HCT116 (cell line): ENCODE measurements at regions not wholly inside any gene's neighbourhood (a gene's known extent, or its start where the extent isn't known, plus 50 kb on each side); places are given as distances from the start of the nearest gene placed in this dataset.

Source experiments
- ATAC-seq: fragments of 200-7000 bp; cut with Tn5 transposase; 2 replicates; pipeline ENCODE4 v1.9.1; 2020; ENCODE audit warnings: mild to moderate bottlenecking, moderate library complexity
- BruUV-seq: library from RNA; stranded (reverse); fragments of 400-500 nt; replicated peaks from 2 replicates; lab custom pipeline; 2021; lab: Mats Ljungman, UMichigan
- CTCF ChIA-PET: fragments of 300-600 bp; sonication (Branson Sonifier 250); formaldehyde crosslinking; loops from one replicate; lab custom pipeline; 2021; ENCODE audit warnings: antibody characterized with exemption; lab: Charles Lee
- POLR2A ChIA-PET: fragments of 300-600, 350-600 bp; sonication (Branson Sonifier 250); formaldehyde crosslinking; loops from one replicate; lab custom pipeline; 2021; ENCODE audit warnings: antibody characterized with exemption; lab: Charles Lee
- RAD21 ChIA-PET, 2 experiments: fragments of 300-600 bp; sonication (Branson Sonifier 250); formaldehyde crosslinking; loops; one replicate each; lab custom pipeline; 2023; ENCODE audit warnings: low total read pairs in 2 of 2; ENCODE audit not compliant: uncharacterized antibody in 2 of 2, unreplicated experiment in 2 of 2, low non-redundant PET in 1 of 2; lab: Charles Lee
- DNase-seq: peaks from one replicate; pipeline ENCODE4 v3.0.0-alpha.2; 2010; ENCODE audit warnings: low read depth, low spot score
- H2AFZ ChIP-seq: fragments of 200-600 bp; shearing (Covaris generic), sonication (generic); 2 replicates; pipeline ENCODE4 v1.6.1; 2017; ENCODE audit warnings: low read depth, mixed run types, mixed read lengths, antibody characterized with exemption, low read length; ENCODE audit not compliant: poor library complexity, severe bottlenecking
- H3K27ac ChIP-seq: 2 replicates; pipeline ENCODE4 v1.5.1; 2012; ENCODE audit warnings: low read depth, low read length
- H3K27me3 ChIP-seq: fragments of 200-600 bp; sonication (generic); 2 replicates; pipeline ENCODE4 v1.6.1; 2016; ENCODE audit warnings: mixed run types, low read length, mixed read lengths; ENCODE audit not compliant: insufficient read depth
- H3K36me3 ChIP-seq, 2 experiments: fragments of 200-500 bp in 1 of 2; fragments of 200-600 bp in 1 of 2; sonication (Bioruptor generic) in 1 of 2; sonication (generic) in 1 of 2; 2 replicates each; pipeline versions ENCODE4 v1.5.1 to v1.6.1; 2014 to 2016; ENCODE audit warnings: low read length in 2 of 2, inconsistent platforms in 1 of 2, mixed read lengths in 1 of 2, mixed run types in 1 of 2; ENCODE audit not compliant: insufficient read depth in 2 of 2, control insufficient read depth in 1 of 2
- H3K4me1 ChIP-seq, 2 experiments: fragments of 200-600 bp in 1 of 2; sonication (generic) in 1 of 2; 2 replicates each; pipeline versions ENCODE4 v1.5.1 to v1.6.1; 2012 to 2017; ENCODE audit warnings: low read length in 2 of 2, inconsistent platforms in 1 of 2, mild to moderate bottlenecking in 1 of 2, mixed read lengths in 1 of 2, mixed run types in 1 of 2, moderate library complexity in 1 of 2; ENCODE audit not compliant: insufficient read depth in 2 of 2, control insufficient read depth in 1 of 2
- H3K4me2 ChIP-seq: fragments of 200-600 bp; sonication (generic); 2 replicates; pipeline ENCODE4 v1.6.1; 2017; ENCODE audit warnings: mixed run types, low read length, mixed read lengths
- H3K4me3 ChIP-seq, 2 experiments: fragments of 200-600 bp in 1 of 2; sonication (generic) in 1 of 2; replicated peaks in 1 of 2; 2 replicates each; pipeline ENCODE4 v1.5.1; 2011 to 2016; ENCODE audit warnings: low read length in 2 of 2, control low read depth in 1 of 2, low read depth in 1 of 2, mild to moderate bottlenecking in 1 of 2, mixed read lengths in 1 of 2, mixed run types in 1 of 2
- H3K79me2 ChIP-seq: fragments of 200-600 bp; sonication (generic); 2 replicates; pipeline ENCODE4 v1.6.1; 2017; ENCODE audit warnings: mild to moderate bottlenecking, mixed run types, low read length, moderate library complexity, mixed read lengths; ENCODE audit not compliant: insufficient read depth
- H3K9ac ChIP-seq: fragments of 200-600 bp; sonication (generic); 2 replicates; pipeline ENCODE4 v1.6.1; 2016; ENCODE audit warnings: low read length, mixed read lengths
- H3K9me2 ChIP-seq: fragments of 200-600 bp; sonication (generic), shearing (Covaris generic); 2 replicates; pipeline ENCODE4 v1.6.1; 2017; ENCODE audit warnings: mixed run types, mild to moderate bottlenecking, moderate library complexity; ENCODE audit not compliant: insufficient read depth
- H3K9me3 ChIP-seq, 2 experiments: fragments of 200-500 bp in 1 of 2; fragments of 200-600 bp in 1 of 2; sonication (Bioruptor generic) in 1 of 2; sonication (generic) in 1 of 2; 2 replicates each; pipeline ENCODE4 v1.6.1; 2014 to 2017; ENCODE audit warnings: low read length in 2 of 2, mixed read lengths in 2 of 2, inconsistent platforms in 1 of 2, low read depth in 1 of 2, mild to moderate bottlenecking in 1 of 2, mixed run types in 1 of 2, moderate library complexity in 1 of 2; ENCODE audit not compliant: control insufficient read depth in 1 of 2, insufficient read depth in 1 of 2
- H4K20me1 ChIP-seq: fragments of 200-600 bp; sonication (generic), shearing (Covaris generic); 2 replicates; pipeline ENCODE4 v1.6.1; 2017; ENCODE audit warnings: mixed run types, mild to moderate bottlenecking, moderate library complexity; ENCODE audit not compliant: insufficient read depth
- CBX3 ChIP-seq: IDR thresholded peaks from 2 replicates; pipeline ENCODE4 v1.6.1; 2012; ENCODE audit warnings: low read depth
- CEBPB ChIP-seq: IDR thresholded peaks from 2 replicates; pipeline ENCODE4 v1.6.1; 2012; ENCODE audit warnings: low read depth
- EGR1 ChIP-seq: IDR thresholded peaks from 2 replicates; pipeline ENCODE4 v1.6.1; 2012; ENCODE audit warnings: low read depth
- ELF1 ChIP-seq: IDR thresholded peaks from 2 replicates; pipeline ENCODE4 v1.6.1; 2012; ENCODE audit warnings: low read depth, borderline replicate concordance
- EZH2 ChIP-seq: fragments of 200-600 bp; sonication (generic); IDR thresholded peaks from 2 replicates; pipeline ENCODE4 v1.6.1; 2017; ENCODE audit warnings: antibody characterized with exemption, mixed run types
- POLR2AphosphoS5 ChIP-seq: IDR thresholded peaks from 2 replicates; pipeline ENCODE4 v1.6.1; 2011; ENCODE audit warnings: mild to moderate bottlenecking, low read depth, low read length, moderate library complexity
- RAD21 ChIP-seq: IDR thresholded peaks from 2 replicates; pipeline ENCODE4 v1.6.1; 2012; ENCODE audit warnings: low read depth, mild to moderate bottlenecking
- SIN3A ChIP-seq: IDR thresholded peaks from 2 replicates; pipeline ENCODE4 v1.6.1; 2012; ENCODE audit warnings: low read depth
- SP1 ChIP-seq: IDR thresholded peaks from 2 replicates; pipeline ENCODE4 v1.6.1; 2012; ENCODE audit warnings: low read depth
- SRF ChIP-seq: IDR thresholded peaks from 2 replicates; pipeline ENCODE4 v1.6.1; 2012; ENCODE audit warnings: low read depth
- ZFX ChIP-seq: fragments of 450-650 bp; IDR thresholded peaks from 2 replicates; pipeline ENCODE4 v1.6.1; 2017
- intact Hi-C: fragments of 100-400 bp; cut with micrococcal nuclease; formaldehyde crosslinking; loops from 2 replicates; pipeline ENCODE4 v1.10.0; 2022
- TF ChIP-seq, protein P1 (sequence below): IDR thresholded peaks from 2 replicates; pipeline ENCODE4 v1.6.1; 2011; ENCODE audit warnings: mild to moderate bottlenecking, low read length, moderate library complexity; ENCODE audit not compliant: insufficient replicate concordance; ENCODE audit errors: extremely low read depth
- TF ChIP-seq, protein P2 (sequence below): IDR thresholded peaks from 2 replicates; pipeline ENCODE4 v1.6.1; 2012
- TF ChIP-seq, protein P3 (sequence below): IDR thresholded peaks from 2 replicates; pipeline ENCODE4 v1.6.1; 2012
- TF ChIP-seq, protein P4 (sequence below): IDR thresholded peaks from 2 replicates; pipeline ENCODE4 v1.6.1; 2012; ENCODE audit warnings: low read depth

DNA sequence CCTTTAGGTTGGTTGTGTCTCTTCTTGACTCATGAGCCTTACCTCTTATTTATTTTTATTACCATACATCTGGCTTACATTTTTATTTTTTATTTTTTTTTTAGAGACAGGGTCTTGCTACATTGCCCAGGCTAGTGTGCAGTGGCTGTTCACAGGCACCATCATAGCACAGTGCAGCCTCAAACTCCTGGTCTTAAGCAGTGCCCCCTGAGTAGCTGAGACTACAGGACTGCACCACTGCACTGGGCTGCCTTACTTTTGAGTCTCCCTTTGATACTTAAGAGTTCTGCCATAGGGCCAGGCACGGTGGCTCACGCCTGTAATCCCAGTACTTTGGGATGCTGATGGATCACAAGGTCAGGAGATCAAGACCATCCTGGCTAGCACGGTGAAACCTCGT lies 76.4 kb upstream of the MACF1 start:
- no peaks in the 10 kb centered on the region for H3K27me3 ChIP-seq
- H3K4me1 ChIP-seq, result peaks cover 44 to 50% of the 10 kb centered on the region in 2 experiments
- H3K9ac ChIP-seq, result no peak overlapping the region
- H3K9me3 ChIP-seq, result no peaks in the 10 kb centered on the region
- no peak for DNase-seq
- no peak overlapping the region for H2AFZ ChIP-seq
- no peaks in the 10 kb centered on the region for H3K9me2 ChIP-seq
- no peak overlapping the region for H3K4me3 ChIP-seq
- no peaks in the 10 kb centered on the region for H4K20me1 ChIP-seq
- TF ChIP-seq EGR1 (no peak), RAD21 (no peak), ZFX (no peak), SP1 (no peak), CEBPB (no peak)
- TF ChIP-seq, protein P1, sequence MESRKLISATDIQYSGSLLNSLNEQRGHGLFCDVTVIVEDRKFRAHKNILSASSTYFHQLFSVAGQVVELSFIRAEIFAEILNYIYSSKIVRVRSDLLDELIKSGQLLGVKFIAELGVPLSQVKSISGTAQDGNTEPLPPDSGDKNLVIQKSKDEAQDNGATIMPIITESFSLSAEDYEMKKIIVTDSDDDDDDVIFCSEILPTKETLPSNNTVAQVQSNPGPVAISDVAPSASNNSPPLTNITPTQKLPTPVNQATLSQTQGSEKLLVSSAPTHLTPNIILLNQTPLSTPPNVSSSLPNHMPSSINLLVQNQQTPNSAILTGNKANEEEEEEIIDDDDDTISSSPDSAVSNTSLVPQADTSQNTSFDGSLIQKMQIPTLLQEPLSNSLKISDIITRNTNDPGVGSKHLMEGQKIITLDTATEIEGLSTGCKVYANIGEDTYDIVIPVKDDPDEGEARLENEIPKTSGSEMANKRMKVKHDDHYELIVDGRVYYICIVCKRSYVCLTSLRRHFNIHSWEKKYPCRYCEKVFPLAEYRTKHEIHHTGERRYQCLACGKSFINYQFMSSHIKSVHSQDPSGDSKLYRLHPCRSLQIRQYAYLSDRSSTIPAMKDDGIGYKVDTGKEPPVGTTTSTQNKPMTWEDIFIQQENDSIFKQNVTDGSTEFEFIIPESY, result no peak
- RAD21 ChIA-PET, result no interaction called here
- no TSS peak for BruUV-seq
- no peak for ATAC-seq
- POLR2A ChIA-PET, result interaction anchor here (0.8 kb wide), 1 partner anchor 63 kb away, joined by 4 read pairs; no protein-coding TSS in a partner anchor
- H3K4me2 ChIP-seq, result no peak overlapping the region
- CTCF ChIA-PET, result interaction anchor here (1.0 kb wide), 1 partner anchor 63 kb away, joined by 3 read pairs; no protein-coding TSS in a partner anchor
- H3K79me2 ChIP-seq, result peaks cover 9% of the 10 kb centered on the region; the same call in 1 of the 2 replicates
- intact Hi-C loops, result no loop called here
- H3K27ac ChIP-seq, result no peak overlapping the region
- no peaks in the 10 kb centered on the region for H3K36me3 ChIP-seq

DNA sequence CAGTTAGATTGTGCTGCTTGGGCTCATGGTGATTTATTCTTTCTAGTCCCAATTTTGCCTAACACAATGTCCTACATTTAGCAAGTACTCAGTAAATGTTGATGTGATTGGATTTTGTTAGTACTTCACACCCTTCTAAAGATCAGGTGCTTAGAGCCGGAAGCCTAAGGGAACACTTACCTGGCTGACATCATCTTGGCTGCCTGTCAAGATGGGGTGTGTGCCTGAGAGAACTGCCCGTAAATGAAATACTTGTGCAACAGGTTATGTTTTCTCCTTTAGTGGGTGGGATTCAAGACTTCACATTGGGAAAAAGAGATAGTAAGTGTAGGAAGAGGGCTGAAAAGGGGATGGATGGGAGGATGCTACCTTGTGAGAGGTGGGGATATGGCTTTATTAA lies 75.5 kb upstream of the MACF1 start:
- no peak overlapping the region for H3K9ac ChIP-seq
- no peaks in the 10 kb centered on the region for H3K27me3 ChIP-seq
- H3K27ac ChIP-seq, result no peak overlapping the region
- no peak overlapping the region for H3K4me3 ChIP-seq
- ATAC-seq (peak; percentile 40), DNase-seq (peak; percentile 61)
- no peak overlapping the region for H2AFZ ChIP-seq
- ChIA-PET POLR2A (no interaction called here), CTCF (interaction anchor here (1.4 kb wide), 1 partner anchor 63 kb away, joined by 3 read pairs; no protein-coding TSS in a partner anchor), RAD21 (no interaction called here)
- no peaks in the 10 kb centered on the region for H4K20me1 ChIP-seq
- intact Hi-C loops, result no loop called here
- no peaks in the 10 kb centered on the region for H3K9me2 ChIP-seq
- BruUV-seq, result no TSS peak
- H3K36me3 ChIP-seq, result no peaks in the 10 kb centered on the region
- H3K79me2 ChIP-seq, result peaks cover 9% of the 10 kb centered on the region; the same call in 1 of the 2 replicates
- H3K4me2 ChIP-seq, result peak overlapping the region; percentile 44
- no peaks in the 10 kb centered on the region for H3K9me3 ChIP-seq
- H3K4me1 ChIP-seq, result peaks cover 51 to 58% of the 10 kb centered on the region in 2 experiments
- TF ChIP-seq, protein P2, sequence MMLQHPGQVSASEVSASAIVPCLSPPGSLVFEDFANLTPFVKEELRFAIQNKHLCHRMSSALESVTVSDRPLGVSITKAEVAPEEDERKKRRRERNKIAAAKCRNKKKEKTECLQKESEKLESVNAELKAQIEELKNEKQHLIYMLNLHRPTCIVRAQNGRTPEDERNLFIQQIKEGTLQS, result peak; percentile 56; the same call in 1 of the 2 replicates
- TF ChIP-seq, protein P3, sequence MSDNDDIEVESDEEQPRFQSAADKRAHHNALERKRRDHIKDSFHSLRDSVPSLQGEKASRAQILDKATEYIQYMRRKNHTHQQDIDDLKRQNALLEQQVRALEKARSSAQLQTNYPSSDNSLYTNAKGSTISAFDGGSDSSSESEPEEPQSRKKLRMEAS, result peak; percentile 85
- TF ChIP-seq EGR1 (no peak), SIN3A (no peak), EZH2 (no peak), RAD21 (no peak), SP1 (peak; percentile 77), CBX3 (peak; percentile 88), SRF (0 out of 2 replicates have a peak, but pooled peaks have one; percentile 37), CEBPB (peak; percentile 89), POLR2AphosphoS5 (peak; percentile 66), ELF1 (no peak)
- TF ChIP-seq, protein P4, sequence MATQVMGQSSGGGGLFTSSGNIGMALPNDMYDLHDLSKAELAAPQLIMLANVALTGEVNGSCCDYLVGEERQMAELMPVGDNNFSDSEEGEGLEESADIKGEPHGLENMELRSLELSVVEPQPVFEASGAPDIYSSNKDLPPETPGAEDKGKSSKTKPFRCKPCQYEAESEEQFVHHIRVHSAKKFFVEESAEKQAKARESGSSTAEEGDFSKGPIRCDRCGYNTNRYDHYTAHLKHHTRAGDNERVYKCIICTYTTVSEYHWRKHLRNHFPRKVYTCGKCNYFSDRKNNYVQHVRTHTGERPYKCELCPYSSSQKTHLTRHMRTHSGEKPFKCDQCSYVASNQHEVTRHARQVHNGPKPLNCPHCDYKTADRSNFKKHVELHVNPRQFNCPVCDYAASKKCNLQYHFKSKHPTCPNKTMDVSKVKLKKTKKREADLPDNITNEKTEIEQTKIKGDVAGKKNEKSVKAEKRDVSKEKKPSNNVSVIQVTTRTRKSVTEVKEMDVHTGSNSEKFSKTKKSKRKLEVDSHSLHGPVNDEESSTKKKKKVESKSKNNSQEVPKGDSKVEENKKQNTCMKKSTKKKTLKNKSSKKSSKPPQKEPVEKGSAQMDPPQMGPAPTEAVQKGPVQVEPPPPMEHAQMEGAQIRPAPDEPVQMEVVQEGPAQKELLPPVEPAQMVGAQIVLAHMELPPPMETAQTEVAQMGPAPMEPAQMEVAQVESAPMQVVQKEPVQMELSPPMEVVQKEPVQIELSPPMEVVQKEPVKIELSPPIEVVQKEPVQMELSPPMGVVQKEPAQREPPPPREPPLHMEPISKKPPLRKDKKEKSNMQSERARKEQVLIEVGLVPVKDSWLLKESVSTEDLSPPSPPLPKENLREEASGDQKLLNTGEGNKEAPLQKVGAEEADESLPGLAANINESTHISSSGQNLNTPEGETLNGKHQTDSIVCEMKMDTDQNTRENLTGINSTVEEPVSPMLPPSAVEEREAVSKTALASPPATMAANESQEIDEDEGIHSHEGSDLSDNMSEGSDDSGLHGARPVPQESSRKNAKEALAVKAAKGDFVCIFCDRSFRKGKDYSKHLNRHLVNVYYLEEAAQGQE, result no peak
